SW480 (cell line): ENCODE measurements at regions not wholly inside any gene's neighbourhood (a gene's known extent, or its start where the extent isn't known, plus 50 kb on each side); places are given as distances from the start of the nearest gene placed in this dataset.
A peak's percentile ranks its signal among the peaks of the same experiment; 100 is the strongest.
"Not testable (repeated sequence)": the region's sequence is repeated elsewhere in the genome, so short reads cannot be mapped to it uniquely, and the experiment has no call there.

Source experiments
- DNase-seq: peaks from one replicate; pipeline ENCODE4 v3.0.0-alpha.2; 2016; ENCODE audit warnings: low spot score

DNA sequence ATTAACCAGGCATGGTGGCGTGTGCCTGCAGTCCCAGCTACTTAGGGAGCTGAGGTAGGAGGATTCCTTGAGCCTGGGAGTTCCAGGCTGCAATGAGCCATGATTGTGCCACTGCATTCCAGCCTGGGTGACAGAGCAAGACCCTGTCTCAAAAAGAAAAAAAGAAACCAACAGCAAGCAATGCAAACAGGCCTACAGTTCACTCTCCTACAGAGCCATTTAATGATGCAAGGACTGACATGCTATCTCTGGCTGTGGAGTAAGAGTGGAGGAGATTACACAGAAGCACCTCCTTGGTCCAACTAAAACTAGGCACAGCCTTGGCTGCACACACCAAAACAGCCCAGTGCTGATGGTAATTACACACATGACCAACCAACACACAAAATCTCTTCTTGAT lies 127.5 kb upstream of the SOD1 start:
- DNase-seq: no peak

GRCh38 chr21:31530897-31531705 lies 128.4 kb upstream of the SOD1 start:
- no peak for DNase-seq

DNA sequence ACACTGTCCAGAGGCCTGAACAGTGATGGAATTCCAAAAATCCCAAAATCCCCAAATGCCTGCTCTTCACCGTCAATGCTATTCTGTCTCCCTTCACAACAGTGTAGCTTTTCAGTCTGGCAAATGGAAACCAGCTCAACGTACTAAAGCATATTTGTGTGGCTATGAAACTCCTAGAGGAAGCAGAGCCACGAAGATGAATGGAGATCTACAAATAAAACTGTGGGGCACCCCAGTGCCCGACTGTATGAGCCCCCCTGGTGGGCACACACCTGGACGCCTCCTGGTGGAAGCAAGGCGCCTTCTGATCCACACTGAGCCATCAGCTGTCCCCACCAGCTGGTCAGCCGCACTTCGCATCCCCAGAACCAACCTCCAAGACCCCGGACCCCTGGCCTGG lies 129.1 kb upstream of the SOD1 start:
- DNase-seq: no peak

- DNase-seq: no peak
These were observed 130.1 kb upstream of the SOD1 start for GRCh38 chr21:31529406-31529805.

- DNase-seq: no peak
These were observed 133.5 kb upstream of the SOD1 start for GRCh38 chr21:31526040-31526439.

GRCh38 chr21:31524140-31524539 lies 135.4 kb upstream of the SOD1 start:
- DNase-seq: no peak

DNA sequence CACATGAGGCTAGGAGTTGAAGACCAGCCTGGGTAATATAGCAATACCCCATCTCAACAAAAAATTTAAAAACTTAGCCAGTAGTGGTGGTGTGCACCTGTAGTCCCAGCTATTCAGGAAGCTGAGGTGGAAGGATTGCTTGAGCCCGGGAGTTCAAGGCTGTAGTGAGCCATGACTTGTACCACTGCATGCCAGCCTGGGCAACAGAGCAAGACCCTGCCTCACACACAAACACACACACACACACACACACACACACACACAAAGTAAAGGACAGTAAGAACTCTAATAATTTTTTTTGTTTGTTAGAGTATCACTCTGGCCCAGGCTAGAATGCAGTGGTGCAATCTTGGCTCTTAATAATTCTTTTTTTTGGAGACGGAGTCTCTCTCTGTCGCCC lies 138.0 kb upstream of the SOD1 start:
- no peak for DNase-seq

DNA sequence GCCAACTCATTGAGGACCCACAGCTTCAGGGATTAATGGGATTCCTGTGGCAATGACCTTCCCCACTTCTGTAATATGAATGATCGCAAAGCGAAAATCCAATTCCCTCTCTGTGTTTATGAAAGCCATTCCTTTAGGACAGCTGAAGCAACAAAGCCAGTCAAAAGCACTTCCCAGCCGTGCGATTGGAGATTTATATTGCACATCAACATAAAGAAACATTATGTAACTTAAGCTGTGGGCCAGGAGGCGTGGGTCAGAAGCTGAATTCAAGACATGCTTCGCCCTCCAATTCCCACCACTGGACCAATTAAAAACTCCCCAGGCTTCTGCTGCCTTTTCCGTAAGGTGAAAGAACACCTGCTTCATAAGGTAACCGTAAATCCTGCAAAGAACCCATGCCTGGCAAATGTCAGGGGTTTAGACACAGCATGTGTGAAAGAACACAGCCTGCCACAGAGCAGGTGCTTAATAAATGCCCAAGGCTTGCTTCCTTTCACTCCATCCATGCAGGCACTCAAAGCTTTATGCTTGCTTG lies 138.9 kb upstream of the SOD1 start:
- DNase-seq: no peak

- DNase-seq: no peak
These were observed 140.9 kb upstream of the SOD1 start for GRCh38 chr21:31518580-31518979.

- DNase-seq: no peak
These were observed 141.7 kb upstream of the SOD1 start for GRCh38 chr21:31517664-31518414.

- DNase-seq: no peak
These were observed 144.2 kb upstream of the SOD1 start for GRCh38 chr21:31515253-31515652.

DNA sequence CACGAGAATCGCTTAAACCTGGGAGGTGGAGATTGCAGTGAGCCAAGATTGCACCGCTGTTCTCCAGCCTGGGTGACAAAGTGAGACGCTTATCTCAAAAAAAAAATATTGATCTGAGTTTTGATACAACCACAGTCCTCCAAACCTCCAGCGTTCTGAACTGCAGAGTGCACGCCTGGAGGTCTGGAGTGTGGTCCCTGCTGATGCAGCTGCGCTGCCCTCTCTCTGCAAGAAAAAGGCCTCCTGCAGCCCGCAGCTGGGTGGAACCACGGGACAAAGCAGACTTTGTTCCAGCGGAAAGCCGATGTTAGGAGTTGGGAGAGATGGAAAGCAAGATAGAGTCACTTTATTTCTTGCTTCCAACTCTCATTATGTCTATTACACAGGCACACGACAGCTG lies 144.9 kb upstream of the SOD1 start:
- peak; percentile 40 for DNase-seq

GRCh38 chr21:31513541-31513940 lies 146.0 kb upstream of the SOD1 start:
- not testable (repeated sequence) for DNase-seq

- DNase-seq: not testable (repeated sequence)
These were observed 147.5 kb upstream of the SOD1 start for GRCh38 chr21:31511999-31512398.

DNA sequence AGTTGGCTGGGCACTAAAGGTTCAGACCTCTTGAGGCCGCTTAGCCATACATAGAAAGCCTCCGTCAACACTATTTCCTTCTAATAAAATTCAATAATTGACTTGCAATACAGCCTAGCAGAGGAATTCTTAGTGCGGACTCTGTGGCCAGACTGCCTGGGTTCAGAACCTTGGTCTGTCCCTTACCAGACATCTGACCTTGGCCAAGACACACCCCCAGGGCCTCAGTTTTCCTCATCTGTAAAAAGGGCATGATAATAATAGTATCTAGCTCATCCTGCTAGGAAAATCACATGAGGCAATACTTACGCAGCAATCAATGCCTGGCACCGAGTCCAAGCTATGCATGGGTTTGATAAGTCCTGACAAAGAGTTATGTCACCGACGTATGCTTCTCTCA lies 148.2 kb upstream of the SOD1 start:
- no peak for DNase-seq

DNA sequence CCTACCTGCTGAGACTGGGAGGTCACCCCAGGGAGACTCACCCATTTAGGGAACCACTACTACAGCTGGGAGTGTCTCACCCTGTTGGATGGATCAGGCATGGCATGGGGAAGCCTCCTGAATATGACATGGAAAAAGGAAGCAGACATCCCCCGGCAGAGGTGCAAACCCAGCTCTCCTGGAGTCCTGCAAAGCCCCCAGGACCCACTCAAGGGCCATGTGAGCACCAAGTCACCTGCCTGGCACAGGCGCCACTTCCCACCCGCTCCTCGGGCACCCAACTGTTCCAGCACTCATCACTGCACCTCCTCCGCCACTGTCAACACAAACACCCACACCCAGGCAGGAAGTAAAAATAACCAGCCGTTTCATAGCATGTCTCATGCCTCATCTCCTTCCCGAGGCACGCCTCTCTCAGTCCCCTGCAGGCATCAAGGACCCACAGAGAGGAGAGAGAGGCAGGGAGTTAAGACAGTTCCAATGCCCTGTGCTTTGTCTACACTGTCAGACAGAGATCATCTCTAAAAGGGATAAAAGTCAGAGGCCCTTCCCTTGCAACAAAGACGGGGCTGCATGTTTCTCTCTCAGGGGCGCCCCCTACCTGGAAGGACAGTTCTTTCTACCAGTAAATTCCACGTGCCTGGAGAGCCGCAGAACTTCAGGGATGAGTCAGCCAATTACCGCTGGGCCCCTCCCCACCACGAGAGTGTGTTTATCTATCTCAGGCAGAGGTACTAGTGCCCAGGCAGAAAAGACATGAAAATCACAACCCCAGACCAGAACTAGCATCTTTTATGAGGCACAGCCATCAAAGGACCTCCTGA lies 150.1 kb upstream of the SOD1 start:
- DNase-seq: peak; percentile 81

- DNase-seq: no peak
These were observed 153.5 kb upstream of the SOD1 start for GRCh38 chr21:31505975-31506374.

- DNase-seq: no peak
These were observed 155.6 kb upstream of the SOD1 start for GRCh38 chr21:31503939-31504338.

DNA sequence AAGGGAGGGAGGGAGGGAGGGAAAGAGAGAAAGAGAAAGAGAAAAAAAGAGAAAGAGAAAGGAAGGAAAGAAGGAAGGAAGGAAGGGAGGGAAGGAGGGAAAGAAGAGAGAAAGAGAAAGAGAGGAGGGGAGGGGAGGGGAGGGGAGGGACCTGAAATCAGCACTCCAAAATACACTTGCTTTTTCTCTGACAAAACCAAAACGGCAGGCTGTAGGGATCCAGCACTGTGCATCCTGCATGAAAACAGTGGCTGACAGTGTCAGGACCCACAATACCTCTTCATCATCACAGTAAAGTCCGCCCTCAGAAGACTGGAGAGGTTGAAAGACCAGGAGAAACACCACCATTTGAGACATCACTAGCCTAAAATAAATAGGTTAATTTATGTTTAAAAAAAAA lies 156.0 kb upstream of the SOD1 start:
- DNase-seq: no peak

GRCh38 chr21:31502537-31503143 lies 156.9 kb upstream of the SOD1 start:
- no peak for DNase-seq

- no peak for DNase-seq
These were observed 157.6 kb upstream of the SOD1 start for GRCh38 chr21:31501926-31502325.

- DNase-seq: no peak
These were observed 156.9 kb upstream of the TIAM1 start for GRCh38 chr21:31500982-31501381.
